NCI-H2107 (cell line): ENCODE measurements at regions not wholly inside any gene's neighbourhood (a gene's known extent, or its start where the extent isn't known, plus 50 kb on each side); places are given as distances from the start of the nearest gene placed in this dataset.

Experiments used
- DNase-seq: peaks from one replicate; lab custom pipeline; 2025; lab: John Stamatoyannopoulos, UW

- DNase-seq = no peak
Measured at GRCh38 chr1:239829535-239829934, 262.1 kb upstream of the FMN2 start.

GRCh38 chr1:239831577-239832355 is 259.9 kb upstream of the FMN2 start:
- DNase-seq = no peak

- no peak for DNase-seq
Measured at GRCh38 chr1:239833723-239834122, 258.0 kb upstream of the FMN2 start.

GRCh38 chr1:239835946-239836440 is 255.7 kb upstream of the FMN2 start:
- DNase-seq = no peak

- DNase-seq = no peak
Measured at GRCh38 chr1:239840336-239840735, 251.3 kb upstream of the FMN2 start.

GRCh38 chr1:239840790-239841189 is 250.9 kb upstream of the FMN2 start:
- no peak for DNase-seq

- no peak for DNase-seq
Measured at GRCh38 chr1:239841631-239842030, 250.1 kb upstream of the FMN2 start.

- DNase-seq = no peak
Measured at GRCh38 chr1:239843541-239843940, 248.1 kb upstream of the FMN2 start.

GRCh38 chr1:239844833-239845232 is 246.8 kb upstream of the FMN2 start:
- no peak for DNase-seq

GRCh38 chr1:239854922-239855321 is 236.8 kb upstream of the FMN2 start:
- no peak for DNase-seq

GRCh38 chr1:239856067-239856466 is 235.6 kb upstream of the FMN2 start:
- DNase-seq = no peak

GRCh38 chr1:239856924-239857323 is 234.8 kb upstream of the FMN2 start:
- DNase-seq = no peak

- no peak for DNase-seq
Measured at GRCh38 chr1:239858057-239858456, 233.6 kb upstream of the FMN2 start.

GRCh38 chr1:239858529-239858928 is 233.2 kb upstream of the FMN2 start:
- DNase-seq = no peak

- no peak for DNase-seq
Measured at GRCh38 chr1:239861985-239862384, 229.7 kb upstream of the FMN2 start.

- DNase-seq = no peak
Measured at GRCh38 chr1:239868058-239868832, 223.4 kb upstream of the FMN2 start.

- DNase-seq = no peak
Measured at GRCh38 chr1:239870194-239870593, 221.5 kb upstream of the FMN2 start.

- no peak for DNase-seq
Measured at GRCh38 chr1:239872626-239873025, 219.1 kb upstream of the FMN2 start.

- no peak for DNase-seq
Measured at GRCh38 chr1:239874831-239875230, 216.9 kb upstream of the FMN2 start.

GRCh38 chr1:239879321-239880170 is 212.1 kb upstream of the FMN2 start:
- DNase-seq = no peak

GRCh38 chr1:239882967-239883366 is 208.7 kb upstream of the FMN2 start:
- DNase-seq = no peak

- no peak for DNase-seq
Measured at GRCh38 chr1:239884796-239885195, 206.9 kb upstream of the FMN2 start.
